PC-3 (cell line): ENCODE measurements at regions not wholly inside any gene's neighbourhood (a gene's known extent, or its start where the extent isn't known, plus 50 kb on each side); places are given as distances from the start of the nearest gene placed in this dataset.

Experiments used
- EZH2phosphoT487 ChIP-seq: fragments of 300-600 bp; sonication (generic); IDR thresholded peaks from 2 replicates; pipeline ENCODE4 v1.6.1; 2018; ENCODE audit warnings: mild to moderate bottlenecking, antibody characterized with exemption, low read length, borderline replicate concordance
- TF ChIP-seq, protein P1 (sequence below): fragments of 300-600 bp; sonication (generic); conservative IDR thresholded peaks from 2 replicates; pipeline ENCODE4 v1.5.1; 2017; ENCODE audit warnings: antibody characterized with exemption, low read depth, mild to moderate bottlenecking, low read length

DNA sequence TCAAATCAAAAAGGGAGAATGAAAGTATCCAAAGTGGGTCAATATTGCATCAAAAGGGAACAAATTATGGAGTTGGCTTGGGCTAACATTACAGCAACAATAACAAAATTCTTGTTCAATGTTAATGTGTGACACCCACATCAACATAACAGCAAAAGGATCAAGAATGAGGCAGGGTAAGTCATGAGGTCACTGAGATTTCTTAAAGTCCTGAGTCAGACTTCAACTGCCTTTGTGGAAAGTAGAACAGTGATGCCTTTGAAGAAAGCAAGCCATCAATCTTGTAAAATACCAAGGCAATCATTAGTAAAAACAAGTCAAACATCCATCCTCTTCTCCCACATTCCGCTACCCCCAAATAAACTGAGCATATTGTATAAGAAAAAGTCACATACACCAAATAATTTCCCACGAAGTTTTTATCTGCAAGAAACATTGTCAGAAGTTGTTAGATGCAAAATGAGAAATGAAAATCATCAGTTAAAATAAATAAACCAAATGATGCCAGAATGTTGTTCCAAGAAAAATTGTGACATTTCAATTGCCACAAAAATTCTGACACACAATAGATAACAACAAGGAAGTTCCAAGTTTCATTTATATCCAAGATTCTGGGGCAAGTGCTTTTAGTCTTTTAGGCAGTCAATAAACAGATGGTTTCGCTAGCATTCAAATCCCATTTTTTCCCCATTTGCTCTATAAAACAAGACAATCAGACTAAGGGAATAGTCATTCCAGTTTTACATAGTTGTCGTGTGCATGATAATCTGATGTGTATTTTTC lies 216.1 kb upstream of the SETBP1 start:
- TF ChIP-seq, protein P1, sequence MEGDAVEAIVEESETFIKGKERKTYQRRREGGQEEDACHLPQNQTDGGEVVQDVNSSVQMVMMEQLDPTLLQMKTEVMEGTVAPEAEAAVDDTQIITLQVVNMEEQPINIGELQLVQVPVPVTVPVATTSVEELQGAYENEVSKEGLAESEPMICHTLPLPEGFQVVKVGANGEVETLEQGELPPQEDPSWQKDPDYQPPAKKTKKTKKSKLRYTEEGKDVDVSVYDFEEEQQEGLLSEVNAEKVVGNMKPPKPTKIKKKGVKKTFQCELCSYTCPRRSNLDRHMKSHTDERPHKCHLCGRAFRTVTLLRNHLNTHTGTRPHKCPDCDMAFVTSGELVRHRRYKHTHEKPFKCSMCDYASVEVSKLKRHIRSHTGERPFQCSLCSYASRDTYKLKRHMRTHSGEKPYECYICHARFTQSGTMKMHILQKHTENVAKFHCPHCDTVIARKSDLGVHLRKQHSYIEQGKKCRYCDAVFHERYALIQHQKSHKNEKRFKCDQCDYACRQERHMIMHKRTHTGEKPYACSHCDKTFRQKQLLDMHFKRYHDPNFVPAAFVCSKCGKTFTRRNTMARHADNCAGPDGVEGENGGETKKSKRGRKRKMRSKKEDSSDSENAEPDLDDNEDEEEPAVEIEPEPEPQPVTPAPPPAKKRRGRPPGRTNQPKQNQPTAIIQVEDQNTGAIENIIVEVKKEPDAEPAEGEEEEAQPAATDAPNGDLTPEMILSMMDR: no peak
- TF ChIP-seq EZH2phosphoT487: no peak
